ENCODE measurements at regions not wholly inside any gene's neighbourhood (a gene's known extent, or its start where the extent isn't known, plus 50 kb on each side); places are given as distances from the start of the nearest gene placed in this dataset.
A peak's percentile ranks its signal among the peaks of the same experiment; 100 is the strongest.

- peak; percentile 41 for DNase-seq (ENCODE audit: low spot score)
Measured at GRCh38 chr16:82241469-82242052, 71.5 kb upstream of the MPHOSPH6 start.

- DNase-seq (ENCODE audit: low spot score), result no peak
Measured at GRCh38 chr16:82240111-82240510, 70.1 kb upstream of the MPHOSPH6 start.

GRCh38 chr16:82236875-82237274, 66.9 kb upstream of the MPHOSPH6 start:
- no peak for DNase-seq (ENCODE audit: low spot score)

GRCh38 chr16:82236415-82236814, 66.4 kb upstream of the MPHOSPH6 start:
- no peak for DNase-seq (ENCODE audit: low spot score)

GRCh38 chr16:82232806-82233205, 62.8 kb upstream of the MPHOSPH6 start:
- no peak for DNase-seq (ENCODE audit: low spot score)

GRCh38 chr16:82231008-82231787, 61.2 kb upstream of the MPHOSPH6 start:
- DNase-seq (ENCODE audit: low spot score), result no peak

GRCh38 chr16:82229800-82230619, 60.0 kb upstream of the MPHOSPH6 start:
- DNase-seq (ENCODE audit: low spot score), result peak; percentile 78

- DNase-seq (ENCODE audit: low spot score), result no peak
Measured at GRCh38 chr16:82226327-82226726, 56.3 kb upstream of the MPHOSPH6 start.

- DNase-seq (ENCODE audit: low spot score), result no peak
Measured at GRCh38 chr16:82224821-82225220, 54.8 kb upstream of the MPHOSPH6 start.

GRCh38 chr16:82220541-82220940, 50.5 kb upstream of the MPHOSPH6 start:
- no peak for DNase-seq (ENCODE audit: low spot score)
